K562 (cell line): ENCODE measurements at regions not wholly inside any gene's neighbourhood (a gene's known extent, or its start where the extent isn't known, plus 50 kb on each side); places are given as distances from the start of the nearest gene placed in this dataset.

Experiments used
- ATAC-seq: fragments of 200-7000 bp; cut with Tn5 transposase; 3 replicates; pipeline ENCODE4 v1.9.1; 2020; ENCODE audit warnings: moderate library complexity
- BruUV-seq: library from RNA; stranded (reverse); fragments of 400-500 nt; replicated peaks from 2 replicates; lab custom pipeline; 2021; lab: Mats Ljungman, UMichigan
- CTCF ChIA-PET: fragments of 300-600 bp; formaldehyde crosslinking; extraction: SDS; loops from one replicate; lab custom pipeline; 2021; ENCODE audit warnings: low intra/inter-chr PET ratio; lab: Yijun Ruan, JAX
- POLR2A ChIA-PET: fragments of 300-600, 350-650 bp; sonication (Branson Sonifier 250); formaldehyde crosslinking; extraction: SDS; loops from one replicate; lab custom pipeline; 2021; ENCODE audit warnings: antibody characterized with exemption, inconsistent platforms; lab: Yijun Ruan, JAX
- DNase-seq, 4 experiments: peaks; one replicate each; pipeline versions ENCODE4 v3.0.0 to v3.0.0-alpha.2; 2011 to 2018; ENCODE audit warnings: low spot score in 3 of 4, mixed read lengths in 3 of 4; ENCODE audit errors: extremely low read depth in 1 of 4
- FAIRE-seq: peaks from 2 replicates; lab custom pipeline; 2011; peaks lifted over from hg19 to GRCh38; lab: Jason Lieb, UNC
- H2AFZ ChIP-seq: 2 replicates; pipeline ENCODE4 v1.6.0; 2011; ENCODE audit warnings: low read depth, low read length, control low read depth, inconsistent platforms
- H3K27ac ChIP-seq: fragments of 200-600 bp; 3 replicates; pipeline ENCODE4 v1.8.0; 2011; ENCODE audit warnings: low read depth, mild to moderate bottlenecking, control low read depth, inconsistent platforms, low read length, moderate library complexity, mixed read lengths; ENCODE audit errors: extremely low read depth
- H3K27me3 ChIP-seq, 2 experiments: fragments of 300-600 bp in 1 of 2; 2 replicates in 1 of 2; 3 replicates in 1 of 2; pipeline versions ENCODE4 v1.6.0 to v1.8.0; 2011; ENCODE audit warnings: inconsistent platforms in 2 of 2, low read length in 2 of 2, mild to moderate bottlenecking in 1 of 2, mixed read lengths in 1 of 2, moderate library complexity in 1 of 2; ENCODE audit not compliant: control insufficient read depth in 2 of 2, insufficient read depth in 2 of 2
- H3K36me3 ChIP-seq: fragments of 300-600 bp; 3 replicates; pipeline ENCODE4 v1.8.0; 2011; ENCODE audit warnings: mild to moderate bottlenecking, low read length, inconsistent platforms; ENCODE audit not compliant: control insufficient read depth, insufficient read depth
- H3K4me1 ChIP-seq, 2 experiments: fragments of 200-600 bp in 1 of 2; replicated peaks in 1 of 2; 2 replicates in 1 of 2; 3 replicates in 1 of 2; pipeline versions ENCODE4 v1.5.1 to v1.8.0; 2011; ENCODE audit warnings: inconsistent platforms in 2 of 2, low read length in 2 of 2, mild to moderate bottlenecking in 1 of 2, mixed read lengths in 1 of 2, moderate library complexity in 1 of 2; ENCODE audit not compliant: control insufficient read depth in 2 of 2, insufficient read depth in 2 of 2
- H3K4me2 ChIP-seq: 2 replicates; pipeline ENCODE4 v1.6.1; 2011; ENCODE audit warnings: low read length, control low read depth, inconsistent platforms, mixed read lengths; ENCODE audit not compliant: insufficient read depth
- H3K4me3 ChIP-seq: fragments of 200-600 bp; sonication (generic), shearing (Covaris generic); 2 replicates; pipeline ENCODE4 v1.5.1; 2016; ENCODE audit warnings: control low read depth, inconsistent platforms
- H3K79me2 ChIP-seq: fragments of 200-600 bp; 3 replicates; pipeline ENCODE4 v1.8.0; 2011; ENCODE audit warnings: low read length, inconsistent platforms; ENCODE audit not compliant: control insufficient read depth, insufficient read depth
- H3K9ac ChIP-seq, 2 experiments: 2 replicates each; pipeline versions ENCODE4 v1.6.0 to v1.6.1; 2011; ENCODE audit warnings: low read depth in 2 of 2, low read length in 2 of 2, control low read depth in 1 of 2, inconsistent platforms in 1 of 2, mild to moderate bottlenecking in 1 of 2, mixed read lengths in 1 of 2; ENCODE audit not compliant: insufficient read depth in 1 of 2
- H3K9me1 ChIP-seq: one replicate; pipeline ENCODE4 v1.6.0; 2011; ENCODE audit warnings: inconsistent platforms, mild to moderate bottlenecking, low read length, moderate library complexity; ENCODE audit not compliant: control insufficient read depth, insufficient read depth
- H3K9me3 ChIP-seq: replicated peaks from 2 replicates; pipeline ENCODE4 v1.5.1; 2011; ENCODE audit warnings: low read depth, low read length, inconsistent platforms; ENCODE audit not compliant: control insufficient read depth, insufficient read depth
- H4K20me1 ChIP-seq: replicated peaks from 2 replicates; pipeline ENCODE4 v1.6.1; 2011; ENCODE audit warnings: low read length, inconsistent platforms, mixed read lengths; ENCODE audit not compliant: control insufficient read depth, insufficient read depth
- ARID2 ChIP-seq: fragments of 450-650 bp; IDR thresholded peaks from 2 replicates; pipeline ENCODE4 v1.6.1; 2017; ENCODE audit warnings: antibody characterized with exemption, mild to moderate bottlenecking
- CREB5 ChIP-seq: fragments of 250-450 bp; sonication (Bioruptor Pico); IDR thresholded peaks from 2 replicates; pipeline ENCODE4 v1.5.0; 2020; ENCODE audit warnings: mild to moderate bottlenecking
- E2F3 ChIP-seq: fragments of 250-450 bp; sonication (Bioruptor Pico); IDR thresholded peaks from 2 replicates; pipeline ENCODE4 v1.4.0; 2020; ENCODE audit warnings: mild to moderate bottlenecking
- ELF2 ChIP-seq: fragments of 250-450 bp; sonication (Bioruptor Pico); IDR thresholded peaks from 2 replicates; pipeline ENCODE4 v1.5.0; 2021; ENCODE audit warnings: mild to moderate bottlenecking
- POLR2AphosphoS5 ChIP-seq: IDR thresholded peaks from 2 replicates; pipeline ENCODE4 v1.6.1; 2011; ENCODE audit warnings: mild to moderate bottlenecking, low read depth, low read length, moderate library complexity; ENCODE audit not compliant: control insufficient read depth, insufficient read depth
- SIN3B ChIP-seq: fragments of 450-650 bp; IDR thresholded peaks from 2 replicates; pipeline ENCODE4 v1.6.1; 2017; ENCODE audit warnings: low read depth, mild to moderate bottlenecking, moderate library complexity
- TAF15 ChIP-seq: fragments of 200-400 bp; formaldehyde crosslinking; IDR thresholded peaks from 2 replicates; pipeline ENCODE4 v1.6.1; 2017; ENCODE audit warnings: mild to moderate bottlenecking, low read depth, low read length, moderate library complexity
- THRAP3 ChIP-seq: fragments of 450-650 bp; IDR thresholded peaks from 2 replicates; pipeline ENCODE4 v1.6.1; 2016; ENCODE audit warnings: mild to moderate bottlenecking, inconsistent platforms, borderline replicate concordance
- ZBTB2 ChIP-seq: fragments of 450-650 bp; IDR thresholded peaks from 2 replicates; pipeline ENCODE4 v1.6.1; 2016; ENCODE audit warnings: antibody characterized with exemption
- ZNF197 ChIP-seq: fragments of 200-800 bp; sonication (Bioruptor generic); IDR thresholded peaks from 2 replicates; pipeline ENCODE4 v1.6.1; 2016; ENCODE audit warnings: low read depth, missing genetic modification characterization, missing compliant biosample characterization
- ZNF589 ChIP-seq: fragments of 200-800 bp; sonication (Bioruptor generic); IDR thresholded peaks from 2 replicates; pipeline ENCODE4 v1.6.1; 2016; ENCODE audit warnings: low read depth, missing genetic modification characterization, missing compliant biosample characterization
- ZNF778 ChIP-seq: fragments of 450-650 bp; formaldehyde crosslinking; IDR thresholded peaks from 2 replicates; pipeline ENCODE4 v1.4.0; 2020; ENCODE audit warnings: mild to moderate bottlenecking, moderate library complexity
- WGBS: fragments of 100-300 bp; shearing (Covaris generic); methylation state at CpG from one replicate; pipeline ENCODE4 v1.1.6; 2016; ENCODE audit warnings: low coverage, mixed read lengths; ENCODE audit not compliant: insufficient coverage; ENCODE audit errors: missing lambda C conversion rate; 5-methylcytosine and 5-hydroxymethylcytosine counted together
- in situ Hi-C: fragments of 300-500 bp; cut with MboI; formaldehyde crosslinking; loops from 4 replicates; pipeline ENCODE4 v1.15.0; 2018; ENCODE audit warnings: inconsistent platforms, mixed read lengths
- intact Hi-C: fragments of 100-400 bp; cut with micrococcal nuclease; formaldehyde crosslinking; loops from 2 replicates; pipeline ENCODE4 v1.14.2; 2022

GRCh38 chr2:63675026-63675425 lies 86.3 kb downstream of the MDH1 start:
- intact Hi-C loops (no loop called here), in situ Hi-C loops (no loop called here)
- no peaks in the 10 kb centered on the region for H3K79me2 ChIP-seq
- no peak overlapping the region for H3K9ac ChIP-seq
- no peaks in the 10 kb centered on the region for H3K9me3 ChIP-seq
- H2AFZ ChIP-seq, result no peak overlapping the region
- no peak for FAIRE-seq
- BruUV-seq, result no TSS peak
- H3K27me3 ChIP-seq, result peaks cover 0 to 3% of the 10 kb centered on the region in 2 experiments; a peak in 2 of 5 replicates
- no peak for DNase-seq
- WGBS, result 0% methylated on average over 1 of the region's 1 CpG
- no peaks in the 10 kb centered on the region for H3K9me1 ChIP-seq
- H3K4me2 ChIP-seq, result no peak overlapping the region
- ATAC-seq, result no peak
- TF ChIP-seq ARID2, result no peak
- no peak for TF ChIP-seq ZBTB2
- TF ChIP-seq ZNF778 (CRISPR knock-in tag), result no peak
- no peak for TF ChIP-seq THRAP3
- TF ChIP-seq TAF15, result no peak
- no peak for TF ChIP-seq ZNF197 (CRISPR knock-in tag)
- TF ChIP-seq E2F3 (CRISPR knock-in tag), result no peak
- TF ChIP-seq ZNF589 (CRISPR knock-in tag), result no peak
- TF ChIP-seq ELF2 (CRISPR knock-in tag), result no peak
- TF ChIP-seq CREB5 (CRISPR knock-in tag), result no peak
- no peak for TF ChIP-seq POLR2AphosphoS5
- no peak for TF ChIP-seq SIN3B
- TF ChIP-seq, all 486 proteins: peak for 0
- H3K27ac ChIP-seq, result no peak overlapping the region
- ChIA-PET POLR2A (interaction anchor here (0.6 kb wide), 2 partner anchors 20 to 61 kb away, joined by 3 read pairs; no protein-coding TSS in a partner anchor), CTCF (no interaction called here)
- H3K36me3 ChIP-seq, result no peaks in the 10 kb centered on the region
- H3K4me1 ChIP-seq, result no peaks in the 10 kb centered on the region
- H4K20me1 ChIP-seq, result no peaks in the 10 kb centered on the region
- H3K4me3 ChIP-seq, result no peak overlapping the region
